ENCODE measurements at regions not wholly inside any gene's neighbourhood (a gene's known extent, or its start where the extent isn't known, plus 50 kb on each side); places are given as distances from the start of the nearest gene placed in this dataset.

DNA sequence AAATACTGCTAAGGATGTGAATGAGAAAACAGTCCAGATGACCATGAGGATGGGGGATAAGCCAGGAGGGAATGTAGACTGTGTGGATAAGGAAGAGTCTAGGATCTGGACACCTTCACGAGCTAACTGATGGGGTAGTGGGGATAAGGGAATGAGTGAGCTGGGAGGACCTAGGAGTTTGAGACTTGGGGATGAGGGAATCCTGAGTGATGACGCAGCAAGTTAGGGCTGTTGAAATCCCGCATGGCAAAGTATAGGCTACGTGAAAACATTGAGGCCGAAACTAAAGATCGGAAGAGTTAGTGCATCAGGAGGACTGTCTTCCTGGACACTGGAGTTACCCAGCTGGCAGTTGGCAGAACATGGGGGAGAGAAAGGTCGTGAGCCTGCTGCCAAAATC, 129.2 kb upstream of the EEA1 start:
- intact Hi-C loops (cut with DNase I): no loop called here
- no peak for DNase-seq

DNA sequence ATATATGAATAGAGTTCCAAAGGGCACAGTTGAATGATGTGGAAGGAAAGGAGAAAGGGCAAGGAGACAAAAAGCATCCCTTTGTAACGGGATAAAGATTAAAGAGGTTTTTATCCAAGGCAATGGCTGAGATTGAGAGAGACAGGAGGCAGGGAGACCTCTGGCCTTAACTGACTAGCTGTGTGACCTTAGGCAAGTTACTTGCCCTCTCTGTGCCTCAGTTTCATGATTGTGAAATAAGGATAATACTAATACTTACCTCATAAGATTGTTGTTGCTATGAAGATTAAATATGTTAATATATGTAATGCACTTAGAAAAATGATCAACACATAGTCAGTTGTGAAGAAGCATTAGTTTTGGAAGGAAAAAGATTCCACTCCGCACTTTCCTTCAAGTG, 130.2 kb upstream of the EEA1 start:
- Histone ChIP-seq H3K4me3 (no peak overlapping the region), H3K27me3 (no peaks in the 10 kb centered on the region), H3K27ac (no peak overlapping the region), H3K9me3 (no peaks in the 10 kb centered on the region), H3K36me3 (no peaks in the 10 kb centered on the region), H3K4me1 (peaks cover 12% of the 10 kb centered on the region)
- TF ChIP-seq, protein P1, sequence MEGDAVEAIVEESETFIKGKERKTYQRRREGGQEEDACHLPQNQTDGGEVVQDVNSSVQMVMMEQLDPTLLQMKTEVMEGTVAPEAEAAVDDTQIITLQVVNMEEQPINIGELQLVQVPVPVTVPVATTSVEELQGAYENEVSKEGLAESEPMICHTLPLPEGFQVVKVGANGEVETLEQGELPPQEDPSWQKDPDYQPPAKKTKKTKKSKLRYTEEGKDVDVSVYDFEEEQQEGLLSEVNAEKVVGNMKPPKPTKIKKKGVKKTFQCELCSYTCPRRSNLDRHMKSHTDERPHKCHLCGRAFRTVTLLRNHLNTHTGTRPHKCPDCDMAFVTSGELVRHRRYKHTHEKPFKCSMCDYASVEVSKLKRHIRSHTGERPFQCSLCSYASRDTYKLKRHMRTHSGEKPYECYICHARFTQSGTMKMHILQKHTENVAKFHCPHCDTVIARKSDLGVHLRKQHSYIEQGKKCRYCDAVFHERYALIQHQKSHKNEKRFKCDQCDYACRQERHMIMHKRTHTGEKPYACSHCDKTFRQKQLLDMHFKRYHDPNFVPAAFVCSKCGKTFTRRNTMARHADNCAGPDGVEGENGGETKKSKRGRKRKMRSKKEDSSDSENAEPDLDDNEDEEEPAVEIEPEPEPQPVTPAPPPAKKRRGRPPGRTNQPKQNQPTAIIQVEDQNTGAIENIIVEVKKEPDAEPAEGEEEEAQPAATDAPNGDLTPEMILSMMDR (IDR thresholded peaks at IDR 0.05): no peak
- intact Hi-C loops (cut with DNase I): no loop called here
- ATAC-seq (no peak), DNase-seq (no peak)

More for the DNA sequence above, 129.2 kb upstream of the EEA1 start:
- H3K27ac ChIP-seq: no peak overlapping the region
- H3K4me3 ChIP-seq: no peak overlapping the region
- peaks cover 12% of the 10 kb centered on the region for H3K4me1 ChIP-seq
- TF ChIP-seq, protein P1 (IDR thresholded peaks at IDR 0.05): no peak
- H3K27me3 ChIP-seq: no peaks in the 10 kb centered on the region
- no peaks in the 10 kb centered on the region for H3K36me3 ChIP-seq
- no peak for ATAC-seq
- no peaks in the 10 kb centered on the region for H3K9me3 ChIP-seq

DNA sequence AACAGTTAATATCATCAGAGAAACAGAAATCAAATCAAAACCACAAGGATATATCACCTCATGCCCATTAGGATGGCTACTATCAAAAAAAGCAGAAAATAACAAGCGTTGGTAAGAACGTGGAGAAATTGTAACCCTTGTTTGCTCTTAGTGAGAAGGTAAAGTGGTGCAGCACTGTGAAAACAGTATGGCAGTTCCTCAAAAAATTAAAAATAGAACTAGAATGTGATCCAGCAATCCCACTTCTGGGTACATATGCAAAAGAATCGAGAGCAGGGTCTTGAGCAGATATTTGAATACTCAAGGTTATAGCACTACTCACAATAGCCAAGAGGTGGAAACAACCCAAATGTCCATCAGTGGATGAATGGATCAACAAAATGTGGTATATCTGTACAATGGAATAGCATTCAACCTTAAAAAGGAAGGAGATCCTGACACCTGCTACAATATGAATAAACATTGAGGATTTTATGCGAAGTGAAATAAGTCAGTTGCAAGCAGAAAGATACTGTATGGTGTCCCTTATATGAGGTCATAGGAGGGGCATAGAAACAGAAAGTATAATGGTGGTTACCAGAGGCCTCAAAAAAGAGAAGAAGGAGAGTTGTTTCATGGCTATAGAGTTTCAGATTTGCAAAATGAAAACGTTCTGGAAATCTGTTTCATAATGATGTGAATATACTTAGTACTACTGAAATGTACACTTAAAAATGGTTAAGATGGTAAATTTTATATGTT, 131.0 kb upstream of the EEA1 start:
- TF ChIP-seq, protein P1 (IDR thresholded peaks at IDR 0.05): no peak
- ATAC-seq (peak; percentile 69), DNase-seq (no peak)
- intact Hi-C loops (cut with DNase I): no loop called here
- no peaks in the 10 kb centered on the region for H3K9me3 ChIP-seq
- H3K36me3 ChIP-seq: no peaks in the 10 kb centered on the region
- peaks cover 12% of the 10 kb centered on the region for H3K4me1 ChIP-seq
- no peaks in the 10 kb centered on the region for H3K27me3 ChIP-seq
- H3K4me3 ChIP-seq: no peak overlapping the region
- no peak overlapping the region for H3K27ac ChIP-seq

DNA sequence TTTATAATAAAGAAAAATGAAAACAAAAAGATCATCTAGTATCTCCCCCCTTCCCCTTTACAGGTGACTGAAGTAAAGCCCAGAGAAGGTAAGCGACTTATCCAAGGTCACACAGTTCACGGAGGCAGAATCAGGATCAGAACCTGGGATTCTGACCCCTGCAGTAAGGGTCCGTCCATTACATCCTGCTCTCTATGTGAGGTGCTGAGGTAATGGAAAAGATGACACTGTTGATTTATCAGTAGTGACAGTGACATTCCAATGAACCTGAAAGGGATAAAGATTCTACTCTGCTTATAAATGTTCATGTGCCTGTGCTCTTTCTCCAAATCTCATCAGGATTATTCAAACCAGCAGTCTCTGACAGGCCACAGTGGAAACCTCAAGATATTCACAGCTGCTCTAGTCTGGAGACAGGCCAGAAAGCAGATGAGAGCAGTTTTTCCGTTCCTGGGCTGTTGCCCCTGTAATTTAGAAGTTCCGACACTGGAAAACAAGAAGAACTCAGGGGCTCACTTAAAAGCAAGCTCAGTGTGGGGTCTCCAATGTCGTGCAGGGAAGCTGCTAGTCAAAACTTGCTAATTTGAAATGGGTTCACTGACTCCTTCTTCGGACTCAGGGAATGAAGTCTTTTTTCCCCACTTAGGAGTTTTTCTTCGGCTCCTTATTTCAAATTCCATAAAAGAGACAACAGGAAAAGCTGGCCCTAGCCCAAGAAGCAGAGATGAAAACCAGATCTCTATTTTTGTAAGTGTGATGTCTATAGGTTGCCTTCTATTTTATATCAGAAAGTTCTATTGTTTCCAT, 131.8 kb upstream of the EEA1 start:
- TF ChIP-seq, protein P1 (IDR thresholded peaks at IDR 0.05): no peak
- H3K36me3 ChIP-seq: no peaks in the 10 kb centered on the region
- ATAC-seq (no peak), DNase-seq (no peak)
- H3K4me3 ChIP-seq: no peak overlapping the region
- H3K4me1 ChIP-seq: peaks cover 12% of the 10 kb centered on the region
- no peaks in the 10 kb centered on the region for H3K9me3 ChIP-seq
- intact Hi-C loops (cut with DNase I): no loop called here
- no peaks in the 10 kb centered on the region for H3K27me3 ChIP-seq
- H3K27ac ChIP-seq: no peak overlapping the region

DNA sequence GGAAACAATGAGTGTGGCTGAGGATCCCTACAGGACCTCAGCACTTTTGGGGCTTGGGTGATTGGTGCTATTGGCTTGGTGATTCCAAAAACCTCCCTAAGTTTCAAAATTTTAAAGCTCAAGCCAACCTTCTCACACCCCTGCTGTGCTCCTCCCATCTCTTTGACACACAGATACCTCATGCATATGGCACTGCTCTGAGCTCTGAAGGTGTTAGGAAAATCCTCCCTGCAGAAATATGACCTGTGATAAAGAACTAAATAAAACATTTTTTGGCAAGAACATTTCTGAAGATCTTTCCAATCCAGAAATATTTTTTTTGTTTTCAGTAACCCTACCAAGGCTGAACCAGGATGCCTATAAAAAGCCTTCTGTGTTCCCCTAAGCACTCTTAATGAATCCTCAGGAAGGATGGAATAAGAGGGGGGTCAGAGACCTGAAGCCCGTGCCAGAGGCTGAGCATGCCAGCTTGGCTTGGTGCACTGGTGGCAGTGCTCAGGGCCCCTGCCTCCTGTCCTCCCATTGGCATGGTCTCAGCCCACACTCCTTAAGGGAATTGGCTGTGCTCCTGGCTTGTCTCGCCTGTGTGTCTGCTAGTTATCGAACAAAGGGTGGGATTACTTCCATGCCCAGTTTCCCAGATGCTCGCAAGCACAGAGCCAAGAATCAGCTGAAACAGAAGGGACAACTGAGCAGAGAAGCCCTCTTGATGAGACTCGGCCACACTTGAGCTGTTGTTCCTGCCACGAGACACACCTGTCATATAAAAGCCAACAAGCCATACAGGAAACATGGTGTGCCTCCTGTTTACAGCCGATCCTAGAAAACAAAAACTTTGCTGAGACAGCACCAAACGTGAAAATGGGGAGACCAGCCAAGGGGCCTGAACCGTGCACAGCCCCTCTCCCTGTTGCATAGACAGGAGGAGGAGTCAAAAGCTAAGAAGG, 132.7 kb upstream of the EEA1 start:
- TF ChIP-seq, protein P1 (IDR thresholded peaks at IDR 0.05): no peak
- Histone ChIP-seq H3K27me3 (no peaks in the 10 kb centered on the region), H3K9me3 (no peaks in the 10 kb centered on the region), H3K4me3 (no peak overlapping the region), H3K4me1 (peaks cover 12% of the 10 kb centered on the region), H3K36me3 (no peaks in the 10 kb centered on the region), H3K27ac (no peak overlapping the region)
- ATAC-seq: no peak
- DNase-seq: no peak
- intact Hi-C loops (cut with DNase I): no loop called here

Measured in upper lobe of right lung (tissue), 1 donor.